Right kidney (tissue), 1 donor: ENCODE measurements at regions not wholly inside any gene's neighbourhood (a gene's known extent, or its start where the extent isn't known, plus 50 kb on each side); places are given as distances from the start of the nearest gene placed in this dataset.

ENCODE experiments used
- DNase-seq: peaks from one replicate; pipeline ENCODE4 v3.0.0-alpha.2; 2016

GRCh38 chr2:211068108-211068780 lies 511.8 kb downstream of the CPS1 start:
- DNase-seq: no peak

GRCh38 chr2:211070547-211070946 lies 514.1 kb downstream of the CPS1 start:
- DNase-seq: no peak

GRCh38 chr2:211077216-211077767 lies 520.9 kb downstream of the CPS1 start:
- DNase-seq: no peak

GRCh38 chr2:211084352-211084751 lies 528.0 kb downstream of the CPS1 start:
- no peak for DNase-seq

GRCh38 chr2:211085056-211085680 lies 528.8 kb downstream of the CPS1 start:
- DNase-seq: no peak

GRCh38 chr2:211086049-211086448 lies 529.6 kb downstream of the CPS1 start:
- no peak for DNase-seq

- DNase-seq: no peak
These were observed 532.7 kb downstream of the CPS1 start for GRCh38 chr2:211089127-211089526.

GRCh38 chr2:211093743-211094303 lies 537.4 kb downstream of the CPS1 start:
- no peak for DNase-seq

- no peak for DNase-seq
These were observed 547.6 kb downstream of the CPS1 start for GRCh38 chr2:211103989-211104388.

- DNase-seq: no peak
These were observed 557.2 kb downstream of the CPS1 start for GRCh38 chr2:211113334-211114175.

GRCh38 chr2:211114826-211115455 lies 558.5 kb downstream of the CPS1 start:
- DNase-seq: no peak

- DNase-seq: no peak
These were observed 560.6 kb downstream of the CPS1 start for GRCh38 chr2:211117026-211117425.

- no peak for DNase-seq
These were observed 569.9 kb downstream of the CPS1 start for GRCh38 chr2:211126256-211126655.

- DNase-seq: no peak
These were observed 571.1 kb downstream of the CPS1 start for GRCh38 chr2:211127501-211127900.

- no peak for DNase-seq
These were observed 571.9 kb downstream of the CPS1 start for GRCh38 chr2:211128287-211128686.

- no peak for DNase-seq
These were observed 573.4 kb downstream of the CPS1 start for GRCh38 chr2:211129798-211130197.

- DNase-seq: no peak
These were observed 575.6 kb downstream of the CPS1 start for GRCh38 chr2:211132046-211132445.

- DNase-seq: no peak
These were observed 576.2 kb downstream of the CPS1 start for GRCh38 chr2:211132573-211132972.

GRCh38 chr2:211133766-211134165 lies 577.4 kb downstream of the CPS1 start:
- DNase-seq: no peak

GRCh38 chr2:211138551-211138950 lies 582.2 kb downstream of the CPS1 start:
- DNase-seq: no peak

GRCh38 chr2:211141646-211142045 lies 585.2 kb downstream of the CPS1 start:
- DNase-seq: no peak

GRCh38 chr2:211144078-211144477 lies 587.7 kb downstream of the CPS1 start:
- DNase-seq: no peak
